Neural progenitor cell (in vitro differentiated cells): ENCODE measurements at regions not wholly inside any gene's neighbourhood (a gene's known extent, or its start where the extent isn't known, plus 50 kb on each side); places are given as distances from the start of the nearest gene placed in this dataset.

Source experiments
- DNase-seq: peaks from one replicate; pipeline ENCODE4 v3.0.0-alpha.2; 2016; ENCODE audit warnings: low spot score
- H2AFZ ChIP-seq: fragments of 200-600 bp; sonication (generic); replicated peaks from 2 replicates; pipeline ENCODE4 v1.6.1; 2016; ENCODE audit warnings: antibody characterized with exemption
- H3F3A ChIP-seq: fragments of 200-600 bp; sonication (generic); 2 replicates; pipeline ENCODE4 v1.6.1; 2016; ENCODE audit warnings: antibody characterized with exemption, low read depth
- H3K27ac ChIP-seq: fragments of 200-600 bp; sonication (generic); 2 replicates; pipeline ENCODE4 v1.5.1; 2016; ENCODE audit warnings: mild to moderate bottlenecking
- H3K27me3 ChIP-seq: fragments of 200-600 bp; sonication (generic); 2 replicates; pipeline ENCODE4 v1.6.1; 2016; ENCODE audit warnings: mild to moderate bottlenecking, moderate library complexity
- H3K36me3 ChIP-seq: fragments of 200-600 bp; sonication (generic); 2 replicates; pipeline ENCODE4 v1.5.1; 2016
- H3K4me1 ChIP-seq: fragments of 200-600 bp; sonication (generic); 2 replicates; pipeline ENCODE4 v1.6.1; 2016; ENCODE audit warnings: mixed run types
- H3K4me2 ChIP-seq: fragments of 200-600 bp; sonication (generic); 2 replicates; pipeline ENCODE4 v1.6.1; 2016
- H3K4me3 ChIP-seq: fragments of 200-600 bp; sonication (generic); 2 replicates; pipeline ENCODE4 v1.5.1; 2016
- H3K79me2 ChIP-seq: fragments of 200-600 bp; sonication (generic); 2 replicates; pipeline ENCODE4 v1.6.1; 2016; ENCODE audit warnings: low read depth
- H3K9ac ChIP-seq: fragments of 200-600 bp; sonication (generic); 2 replicates; pipeline ENCODE4 v1.6.1; 2016
- H3K9me3 ChIP-seq: fragments of 200-600 bp; sonication (generic); 2 replicates; pipeline ENCODE4 v1.5.1; 2016; ENCODE audit warnings: low read depth
- H4K20me1 ChIP-seq: fragments of 200-600 bp; sonication (generic); 2 replicates; pipeline ENCODE4 v1.6.1; 2016; ENCODE audit warnings: low read depth
- H3K27ac Mint-ChIP-seq: 3 replicates; pipeline ENCODE4 v1.8.0; 2021; ENCODE audit warnings: mixed read lengths
- H3K27me3 Mint-ChIP-seq: 2 replicates; pipeline ENCODE4 v1.8.0; 2022; ENCODE audit warnings: low read depth, mild to moderate bottlenecking, inconsistent platforms, moderate library complexity, mixed read lengths; ENCODE audit not compliant: insufficient read depth
- H3K36me3 Mint-ChIP-seq: 3 replicates; pipeline ENCODE4 v1.8.0; 2021; ENCODE audit warnings: mixed read lengths
- H3K4me1 Mint-ChIP-seq: 3 replicates; pipeline ENCODE4 v1.8.0; 2021; ENCODE audit warnings: mixed read lengths
- H3K4me3 Mint-ChIP-seq: 3 replicates; pipeline ENCODE4 v1.8.0; 2021; ENCODE audit warnings: mild to moderate bottlenecking, moderate library complexity, mixed read lengths
- H3K9me3 Mint-ChIP-seq: 3 replicates; pipeline ENCODE4 v1.8.0; 2020; ENCODE audit warnings: mixed read lengths
- CTCF ChIP-seq: fragments of 200-600 bp; sonication (generic); IDR thresholded peaks from 2 replicates; pipeline ENCODE4 v1.5.1; 2017; ENCODE audit warnings: antibody characterized with exemption, mild to moderate bottlenecking
- EZH2 ChIP-seq: fragments of 200-600 bp; sonication (generic); IDR thresholded peaks from 2 replicates; pipeline ENCODE4 v1.6.1; 2017; ENCODE audit warnings: antibody characterized with exemption, mild to moderate bottlenecking, moderate library complexity
- EZH2phosphoT487 ChIP-seq: fragments of 200-600 bp; sonication (generic); IDR thresholded peaks from 2 replicates; pipeline ENCODE4 v1.6.1; 2017; ENCODE audit warnings: antibody characterized with exemption

GRCh38 chr1:48164571-48164970, 57.9 kb upstream of the SLC5A9 start:
- no peak overlapping the region for H3K4me3 ChIP-seq
- H3K79me2 ChIP-seq: no peaks in the 10 kb centered on the region
- H3K36me3 Mint-ChIP-seq: no peaks in the 10 kb centered on the region
- H3K4me2 ChIP-seq: no peak overlapping the region
- TF ChIP-seq EZH2phosphoT487 (no peak), CTCF (no peak), EZH2 (no peak)
- H3K4me1 Mint-ChIP-seq: peaks cover 6% of the 10 kb centered on the region
- no peak for DNase-seq
- no peaks in the 10 kb centered on the region for H3F3A ChIP-seq
- H3K27me3 ChIP-seq: no peaks in the 10 kb centered on the region
- H3K27ac ChIP-seq: no peak overlapping the region
- no peak overlapping the region for H2AFZ ChIP-seq
- H3K4me1 ChIP-seq: no peaks in the 10 kb centered on the region
- H3K27me3 Mint-ChIP-seq: peaks cover 2% of the 10 kb centered on the region
- H3K9me3 ChIP-seq: no peaks in the 10 kb centered on the region
- no peak overlapping the region for H3K4me3 Mint-ChIP-seq
- no peak overlapping the region for H3K27ac Mint-ChIP-seq
- no peaks in the 10 kb centered on the region for H4K20me1 ChIP-seq
- H3K9ac ChIP-seq: no peak overlapping the region
- H3K36me3 ChIP-seq: no peaks in the 10 kb centered on the region
- H3K9me3 Mint-ChIP-seq: peaks cover 12% of the 10 kb centered on the region

GRCh38 chr1:48160486-48161132, 61.9 kb upstream of the SLC5A9 start:
- Histone ChIP-seq H3K4me3 (no peak overlapping the region), H3K79me2 (no peaks in the 10 kb centered on the region), H3K4me2 (no peak overlapping the region), H3K27me3 (no peaks in the 10 kb centered on the region), H2AFZ (no peak overlapping the region), H3K4me1 (no peaks in the 10 kb centered on the region), H3K9ac (no peak overlapping the region), H4K20me1 (no peaks in the 10 kb centered on the region), H3K36me3 (no peaks in the 10 kb centered on the region), H3K9me3 (no peaks in the 10 kb centered on the region), H3K27ac (no peak overlapping the region), H3F3A (no peaks in the 10 kb centered on the region)
- H3K4me3 Mint-ChIP-seq: no peak overlapping the region
- peaks cover 6% of the 10 kb centered on the region for H3K4me1 Mint-ChIP-seq
- DNase-seq: no peak
- H3K27ac Mint-ChIP-seq: no peak overlapping the region
- peaks cover 2% of the 10 kb centered on the region for H3K27me3 Mint-ChIP-seq
- TF ChIP-seq CTCF: no peak
- TF ChIP-seq EZH2: no peak
- TF ChIP-seq EZH2phosphoT487: no peak
- no peaks in the 10 kb centered on the region for H3K9me3 Mint-ChIP-seq
- H3K36me3 Mint-ChIP-seq: no peaks in the 10 kb centered on the region

- no peak for DNase-seq
- no peaks in the 10 kb centered on the region for H3K4me1 ChIP-seq
- H3K27ac ChIP-seq: no peak overlapping the region
- H3K27me3 ChIP-seq: no peaks in the 10 kb centered on the region
- no peaks in the 10 kb centered on the region for H3K27me3 Mint-ChIP-seq
- H3K36me3 ChIP-seq: no peaks in the 10 kb centered on the region
- no peak overlapping the region for H3K4me3 ChIP-seq
- no peaks in the 10 kb centered on the region for H3K4me1 Mint-ChIP-seq
- no peak overlapping the region for H3K4me3 Mint-ChIP-seq
- H3K9me3 ChIP-seq: no peaks in the 10 kb centered on the region
- H3K9me3 Mint-ChIP-seq: peaks cover 9% of the 10 kb centered on the region
- H3K4me2 ChIP-seq: no peak overlapping the region
- no peaks in the 10 kb centered on the region for H3K36me3 Mint-ChIP-seq
- H3K79me2 ChIP-seq: no peaks in the 10 kb centered on the region
- no peak for TF ChIP-seq CTCF
- TF ChIP-seq EZH2: no peak
- no peak for TF ChIP-seq EZH2phosphoT487
- H2AFZ ChIP-seq: no peak overlapping the region
- no peaks in the 10 kb centered on the region for H4K20me1 ChIP-seq
- H3K9ac ChIP-seq: no peak overlapping the region
- H3F3A ChIP-seq: no peaks in the 10 kb centered on the region
- H3K27ac Mint-ChIP-seq: no peak overlapping the region
Measured at GRCh38 chr1:48139275-48139674, 83.2 kb upstream of the SLC5A9 start.
